Activated CD4-positive, CD25-positive, alpha-beta regulatory T cell treated with anti-CD3 and anti-CD28 coated beads, Interleukin-2, amount 50 U/mL, for 16 hours (primary cell): ENCODE measurements at regions not wholly inside any gene's neighbourhood (a gene's known extent, or its start where the extent isn't known, plus 50 kb on each side); places are given as distances from the start of the nearest gene placed in this dataset.
"Not testable (repeated sequence)": the region's sequence is repeated elsewhere in the genome, so short reads cannot be mapped to it uniquely, and the experiment has no call there.

Source experiments
- DNase-seq: peaks from one replicate; pipeline ENCODE4 v3.0.0-alpha.2; 2020; ENCODE audit warnings: low read depth, low spot score

DNA sequence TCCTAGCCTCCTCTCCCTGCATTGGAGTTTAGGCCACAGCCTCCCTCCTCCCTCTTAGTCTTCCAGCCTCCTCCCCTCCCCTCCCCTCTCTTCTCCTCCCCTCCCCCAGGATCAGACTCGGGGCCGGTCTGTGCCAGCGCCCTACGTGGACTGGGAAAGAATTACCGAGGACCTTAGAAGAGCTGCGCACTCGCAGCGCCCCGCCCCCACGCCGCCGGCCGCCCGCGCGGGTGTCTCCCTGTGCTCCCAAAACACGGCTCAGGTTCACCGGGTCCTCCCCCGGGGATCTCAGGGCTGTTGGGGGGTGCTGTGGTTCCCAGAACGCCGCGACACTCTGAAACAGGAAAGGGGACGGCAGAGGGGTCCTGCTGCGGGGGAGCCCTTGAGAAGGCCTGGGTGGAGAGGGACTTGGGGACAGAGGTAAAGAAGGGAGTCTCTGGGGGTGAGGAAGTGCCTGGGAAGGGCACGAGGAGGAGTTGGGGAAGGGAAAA, 122.3 kb upstream of the TBL1X start:
- DNase-seq = peak; percentile 16

DNA sequence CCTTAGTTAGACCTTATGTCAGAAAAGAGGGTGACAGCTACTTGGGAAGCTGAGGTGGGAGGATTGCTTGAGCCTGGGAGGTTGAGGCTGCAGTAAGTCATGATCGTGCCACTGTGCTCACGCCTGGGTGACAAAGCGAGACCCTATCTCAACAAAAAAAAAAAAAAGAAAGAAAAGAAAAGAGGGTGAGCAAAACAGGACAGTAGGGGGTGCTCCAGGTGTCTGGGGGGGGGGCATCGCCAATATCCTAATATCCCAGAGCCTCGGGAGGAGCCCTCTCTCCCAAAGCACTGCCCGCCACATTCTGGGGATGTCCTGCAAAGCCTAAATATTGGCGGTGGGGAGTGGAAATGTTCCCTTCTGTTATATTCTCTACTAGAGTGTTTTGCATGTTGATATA, 120.9 kb upstream of the TBL1X start:
- DNase-seq = no peak

DNA sequence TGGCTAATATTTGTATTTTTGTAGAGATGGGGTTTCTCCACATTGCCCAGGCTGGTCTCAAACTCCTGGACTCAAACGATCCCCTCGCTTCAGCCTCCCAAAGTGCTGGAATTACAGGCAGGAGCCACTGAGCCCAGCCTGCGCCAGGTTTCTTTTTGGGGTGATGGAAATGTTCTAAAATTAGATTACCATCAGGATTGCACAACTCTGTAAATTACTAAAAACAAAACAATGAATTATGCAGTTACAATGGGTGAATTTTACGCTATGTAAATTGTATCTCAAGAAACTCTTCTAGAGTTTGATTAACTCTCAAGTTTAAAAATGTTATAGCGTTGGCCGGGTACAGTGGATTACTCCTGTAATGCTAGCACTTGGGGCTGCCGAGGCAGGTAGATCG, 118.9 kb upstream of the TBL1X start:
- no peak for DNase-seq

DNA sequence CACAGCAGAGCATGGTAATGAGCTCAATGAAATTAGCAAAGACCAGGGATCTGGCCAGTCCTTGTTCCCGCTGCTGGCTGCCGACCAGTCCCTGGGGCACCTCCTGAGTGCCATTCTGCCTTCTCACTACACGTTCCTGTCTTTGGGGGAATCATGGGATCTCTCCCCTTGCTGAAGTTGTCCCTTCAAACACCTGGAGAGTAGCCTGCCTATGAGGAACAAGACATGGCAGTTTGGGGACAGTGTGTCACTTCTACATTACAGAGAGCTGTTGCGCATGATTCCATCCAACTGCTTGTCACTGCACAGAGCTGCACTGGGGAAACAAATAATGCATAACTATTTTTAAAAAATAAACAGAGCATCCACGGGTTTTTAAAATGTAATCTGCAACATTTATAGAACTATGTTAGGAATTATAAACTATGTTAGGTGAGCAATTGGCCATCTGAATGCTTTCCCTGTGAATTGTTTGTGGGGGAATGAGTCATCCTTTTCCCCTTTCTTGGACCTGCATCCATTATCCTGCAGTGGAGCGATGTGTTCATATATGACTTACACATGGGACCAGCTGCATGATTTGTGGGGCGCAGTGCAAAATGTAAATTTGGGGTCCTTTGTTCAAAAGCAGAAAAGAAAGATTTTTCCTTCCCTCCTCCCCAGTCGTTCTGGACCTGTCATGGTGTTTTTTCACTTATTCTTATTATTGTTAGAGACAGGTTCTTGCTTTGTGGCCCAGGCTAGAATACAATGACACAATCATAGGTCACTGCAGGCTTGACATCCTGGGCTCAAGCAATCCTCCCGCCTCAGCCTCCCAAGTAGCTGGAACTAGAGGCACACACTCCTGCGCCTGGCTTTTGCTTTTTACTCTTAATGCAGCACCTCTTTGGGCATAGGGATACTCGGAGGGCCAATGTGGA, 115.0 kb upstream of the TBL1X start:
- no peak for DNase-seq

DNA sequence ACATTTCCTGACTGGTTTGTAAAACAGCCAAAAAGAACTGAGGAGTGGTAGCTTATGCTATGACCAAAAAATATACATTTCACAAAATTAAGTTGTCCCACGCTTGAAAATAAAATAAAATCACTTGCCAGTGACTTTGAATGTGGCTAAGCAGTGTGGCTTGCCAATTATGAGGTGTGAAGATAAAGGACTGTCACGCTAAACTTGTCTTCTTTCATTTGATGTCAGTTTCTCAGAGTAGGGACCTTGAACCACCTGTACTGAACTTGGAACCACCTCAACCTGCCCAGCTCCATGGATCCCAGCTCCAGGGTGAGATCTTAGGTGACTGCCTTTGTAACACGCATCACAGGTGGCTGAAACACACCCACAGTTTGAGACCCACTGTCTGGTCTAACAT, 113.7 kb upstream of the TBL1X start:
- no peak for DNase-seq

DNA sequence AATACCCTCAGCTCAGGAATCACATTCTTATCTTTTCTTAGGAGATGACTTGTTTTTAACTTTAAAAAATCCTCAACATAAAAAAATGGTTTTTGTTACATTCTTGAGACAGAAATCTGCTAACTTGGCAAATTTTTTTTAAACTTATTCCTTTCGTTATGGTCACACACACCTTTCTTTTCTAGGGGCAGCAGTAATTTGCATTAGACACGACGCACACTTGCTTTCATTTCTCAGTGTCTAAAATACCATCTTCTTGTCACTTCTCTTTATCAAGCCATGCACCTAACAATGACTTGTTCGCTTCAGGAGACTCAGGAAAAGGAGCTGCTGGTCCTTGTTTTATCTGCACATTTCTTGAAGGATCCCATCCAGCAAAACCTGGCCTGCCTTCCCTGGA, 112.6 kb upstream of the TBL1X start:
- DNase-seq = no peak

DNA sequence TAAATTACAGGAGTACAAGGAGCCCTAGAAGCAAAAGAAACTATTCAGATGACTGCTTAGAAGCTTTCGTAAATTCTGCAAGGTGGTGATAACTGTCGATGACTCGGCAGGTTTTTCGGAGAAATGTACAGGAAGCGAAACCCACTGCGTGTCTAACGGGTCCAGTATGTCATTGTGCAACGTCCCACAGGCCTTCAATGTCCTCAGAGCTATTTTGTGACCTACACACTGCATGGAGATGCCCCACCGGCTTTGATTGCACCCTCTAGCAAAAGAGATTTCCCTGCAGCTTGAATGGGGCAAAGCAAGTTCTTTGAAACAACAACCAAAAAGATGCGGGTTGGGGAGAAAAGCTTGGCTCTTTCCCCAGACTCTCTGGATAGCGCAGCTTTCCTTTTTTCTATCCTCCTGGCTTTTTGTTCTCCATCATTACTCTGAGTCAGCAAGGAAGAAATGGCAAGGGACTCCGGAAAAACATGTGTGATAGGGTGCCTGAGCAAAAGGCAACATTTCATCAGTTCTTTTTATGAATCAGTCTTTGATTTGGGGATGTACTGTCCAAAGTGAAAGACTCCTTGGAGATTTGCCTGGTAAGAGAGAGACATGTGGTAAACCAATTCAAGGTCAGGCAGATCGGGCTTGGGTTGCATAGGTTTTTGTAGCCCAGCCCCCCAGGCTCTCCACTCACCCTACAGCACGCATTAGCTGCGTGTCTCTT, 112.0 kb upstream of the TBL1X start:
- DNase-seq = no peak

DNA sequence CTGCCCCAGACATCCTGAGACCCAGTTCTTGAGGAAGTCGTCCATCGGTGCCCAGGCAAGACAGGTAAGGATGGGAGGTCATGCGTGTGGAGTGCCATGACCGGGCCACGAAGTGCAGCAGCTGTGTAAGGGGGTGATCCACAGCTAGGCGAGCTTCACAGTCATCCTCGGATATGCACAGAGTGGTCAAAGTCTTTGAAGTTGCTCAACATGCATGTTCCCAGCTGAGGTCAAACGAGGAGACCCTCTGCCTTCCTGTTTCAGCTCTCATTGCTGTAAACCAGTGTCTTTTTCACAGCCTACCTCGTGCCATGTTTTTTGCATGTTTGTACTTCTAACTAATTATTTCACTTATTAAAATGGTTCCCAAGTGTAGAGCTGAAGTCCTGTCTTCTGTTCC, 109.9 kb upstream of the TBL1X start:
- DNase-seq = no peak

DNA sequence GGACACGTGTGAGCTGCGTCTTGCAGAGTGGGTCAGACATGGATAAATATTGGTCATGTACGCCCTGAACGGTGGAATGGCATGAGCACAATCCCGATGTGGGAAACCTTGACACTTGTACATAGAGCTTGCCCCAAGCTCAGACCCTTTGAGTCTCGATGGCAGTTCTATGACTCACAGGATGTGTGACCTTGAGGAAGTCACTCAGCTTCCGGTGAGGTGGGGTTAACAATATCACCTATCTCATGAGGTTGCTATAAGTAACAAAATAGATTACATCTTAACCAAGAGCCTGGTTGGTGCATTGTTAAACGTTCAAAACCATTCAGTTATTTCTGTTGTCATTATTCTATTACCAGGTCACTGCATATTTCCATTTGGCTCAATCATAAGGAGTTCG, 109.1 kb upstream of the TBL1X start:
- DNase-seq = no peak

DNA sequence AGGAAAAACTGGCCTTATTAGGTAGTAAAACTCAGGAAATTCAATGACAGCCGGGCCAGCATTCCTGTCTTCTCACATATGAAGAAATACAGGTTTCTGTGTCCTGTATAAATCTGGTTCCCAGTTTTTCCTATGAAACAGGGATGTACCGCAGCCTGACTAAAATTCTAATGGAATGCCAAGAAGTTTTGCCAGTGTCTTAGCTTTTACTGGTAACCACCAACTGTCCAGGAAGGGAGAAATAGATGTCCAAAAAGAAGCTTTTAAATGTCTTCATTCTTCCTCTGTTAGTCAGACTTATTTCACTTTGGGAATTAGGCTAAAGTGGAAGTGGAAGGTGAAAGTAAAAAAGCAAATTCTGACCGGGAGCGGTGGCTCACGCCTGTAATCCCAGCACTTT, 108.0 kb upstream of the TBL1X start:
- no peak for DNase-seq

DNA sequence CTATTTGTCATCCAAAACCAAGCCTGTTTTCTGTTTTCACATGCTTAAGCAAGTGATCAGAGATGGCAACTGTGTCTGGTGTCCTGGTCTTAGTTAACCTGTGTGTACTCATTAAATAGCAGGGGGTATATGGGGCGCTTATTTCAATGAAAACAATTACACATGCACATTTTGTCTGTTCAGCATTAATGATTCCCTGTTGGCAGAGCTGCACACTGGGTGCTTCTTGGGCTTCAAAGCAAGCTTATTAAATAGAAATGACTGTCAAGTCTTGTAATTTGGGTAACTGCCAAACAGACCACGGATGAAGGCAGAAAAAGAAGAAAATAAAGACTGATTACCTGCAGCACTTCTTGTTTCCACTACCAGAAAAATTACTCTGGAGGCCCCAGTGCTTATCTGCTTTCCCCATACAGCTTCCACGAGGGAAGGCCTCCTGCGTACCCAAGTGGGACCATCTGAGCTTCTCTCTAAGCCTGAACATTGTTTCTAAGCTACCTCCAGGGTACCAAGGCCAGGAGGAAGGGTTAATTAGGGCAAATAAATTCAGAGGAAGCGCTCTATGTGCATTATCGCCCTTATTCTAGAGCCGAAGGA, 107.2 kb upstream of the TBL1X start:
- no peak for DNase-seq

DNA sequence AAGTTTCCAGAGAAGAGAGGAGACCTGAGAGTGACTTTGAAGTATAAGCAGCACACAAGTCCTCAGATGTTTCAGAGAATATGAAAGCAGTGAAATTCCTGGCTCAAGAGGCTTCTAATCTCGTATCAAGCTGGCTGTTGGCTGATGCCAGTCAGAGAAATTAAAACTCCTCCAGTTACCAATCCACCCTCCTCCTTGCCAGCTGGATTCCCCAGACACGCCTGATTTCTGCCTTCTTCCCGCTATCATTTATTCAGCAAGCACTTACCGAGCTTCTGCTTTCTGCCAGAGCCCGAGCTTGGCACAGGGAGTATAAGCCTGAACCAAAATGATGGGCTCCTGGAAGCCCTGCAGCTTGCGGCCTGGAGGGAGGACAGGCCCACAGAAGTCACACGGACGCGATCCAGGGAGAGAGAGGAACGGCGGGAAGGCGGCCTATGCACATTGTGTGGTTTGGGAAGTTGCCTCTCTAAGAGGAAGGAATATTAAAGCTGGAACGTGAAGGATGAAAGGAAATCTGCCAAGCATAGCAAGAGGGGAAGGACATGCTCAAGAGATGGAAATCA, 102.4 kb upstream of the TBL1X start:
- no peak for DNase-seq

DNA sequence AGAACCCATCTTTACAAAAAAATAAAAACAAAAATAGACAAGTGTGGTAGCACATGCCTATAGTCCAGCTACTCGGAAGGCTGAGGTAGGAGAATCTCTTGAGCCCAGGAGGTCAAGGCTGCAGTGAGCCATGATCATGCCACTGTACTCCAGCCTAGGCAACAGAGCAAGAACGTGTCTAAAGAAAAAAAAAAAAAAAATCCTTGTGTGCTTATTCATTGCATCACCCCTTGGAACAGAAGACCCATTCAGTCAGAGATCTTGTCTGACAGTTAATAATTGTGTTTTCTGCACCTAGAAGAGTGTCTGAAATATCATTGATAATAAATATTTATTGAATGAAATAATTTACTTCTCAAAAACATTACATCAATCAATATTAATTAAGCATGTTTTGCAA, 97.4 kb upstream of the TBL1X start:
- no peak for DNase-seq

DNA sequence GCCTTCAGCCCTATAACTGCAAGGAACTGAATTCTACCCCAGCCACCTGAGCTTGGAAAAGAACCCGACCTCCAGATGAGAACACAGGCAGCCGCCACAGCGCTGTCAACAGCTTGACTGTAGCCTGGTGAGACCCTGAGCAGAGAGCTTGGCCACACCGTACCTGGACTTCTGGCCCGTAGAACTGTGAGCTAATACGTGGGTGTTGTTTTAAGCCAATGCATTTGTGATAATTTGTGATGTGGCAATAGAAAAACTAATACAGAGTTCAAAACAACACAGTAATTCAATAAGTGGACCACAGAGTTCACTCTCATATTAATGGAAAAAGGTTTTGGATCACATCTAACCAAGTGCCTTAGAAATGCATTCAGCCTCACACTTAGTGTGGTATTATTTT, 96.6 kb upstream of the TBL1X start:
- DNase-seq = no peak

DNA sequence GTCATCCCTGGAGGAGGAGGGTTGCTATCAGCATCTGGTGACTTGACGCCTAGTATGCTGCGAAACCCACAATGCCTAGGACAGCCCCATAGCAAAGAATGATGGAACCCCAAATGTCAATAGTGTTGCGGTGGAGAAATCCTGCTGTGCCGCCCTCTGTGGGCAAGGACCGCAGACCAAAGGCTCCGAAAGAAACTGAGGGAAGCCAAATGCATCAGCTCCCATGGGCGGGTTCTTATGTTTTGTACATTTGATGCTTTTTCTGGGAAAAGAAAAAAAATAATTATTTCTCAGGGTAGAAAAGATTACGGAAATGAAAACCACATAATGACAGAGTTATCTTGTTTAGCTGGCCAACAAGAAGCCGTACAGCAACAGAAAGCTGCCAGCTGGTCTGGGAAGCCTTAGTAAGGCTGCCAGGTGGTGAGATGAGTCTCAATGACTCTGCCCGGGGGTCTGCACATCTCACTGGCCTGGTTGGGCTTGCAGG, 95.0 kb upstream of the TBL1X start:
- DNase-seq = no peak

DNA sequence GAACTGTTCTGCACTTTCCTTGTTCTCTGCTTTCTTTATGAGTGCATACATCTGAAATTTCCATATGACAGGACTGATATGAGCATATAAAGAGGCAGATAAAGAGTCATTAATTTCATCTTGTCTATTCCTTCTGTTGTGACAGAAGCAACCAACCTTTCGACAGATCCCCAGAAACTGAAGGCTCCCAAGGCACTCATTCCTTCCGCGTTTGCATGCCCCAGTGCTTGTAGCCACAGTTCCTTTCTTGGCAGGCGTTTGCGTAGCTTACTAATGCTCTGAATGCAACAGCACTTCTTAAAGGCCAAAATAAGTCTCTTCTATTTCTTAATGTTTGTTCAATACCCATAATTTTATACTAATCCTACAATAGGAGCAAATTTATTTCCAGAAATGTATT, 94.0 kb upstream of the TBL1X start:
- no peak for DNase-seq

DNA sequence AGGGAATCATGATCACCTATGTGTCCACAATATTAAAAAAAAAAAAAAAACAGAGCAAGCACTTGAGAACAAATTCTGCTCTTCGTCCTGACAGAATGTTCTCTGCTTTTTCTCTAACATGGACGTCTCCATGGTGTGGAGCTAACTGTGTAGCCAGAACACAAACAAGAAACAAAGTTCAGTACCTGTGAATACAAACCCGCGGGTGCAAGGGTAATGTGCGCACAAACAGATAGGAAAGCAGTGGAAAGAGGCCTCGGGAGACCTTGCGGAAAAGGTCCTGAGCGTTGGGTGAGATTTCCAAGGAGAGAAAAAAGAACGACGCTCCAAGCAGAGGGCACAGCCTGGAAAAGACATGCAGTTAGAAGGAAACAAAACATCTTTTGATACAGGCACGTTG, 92.0 kb upstream of the TBL1X start:
- DNase-seq = no peak

DNA sequence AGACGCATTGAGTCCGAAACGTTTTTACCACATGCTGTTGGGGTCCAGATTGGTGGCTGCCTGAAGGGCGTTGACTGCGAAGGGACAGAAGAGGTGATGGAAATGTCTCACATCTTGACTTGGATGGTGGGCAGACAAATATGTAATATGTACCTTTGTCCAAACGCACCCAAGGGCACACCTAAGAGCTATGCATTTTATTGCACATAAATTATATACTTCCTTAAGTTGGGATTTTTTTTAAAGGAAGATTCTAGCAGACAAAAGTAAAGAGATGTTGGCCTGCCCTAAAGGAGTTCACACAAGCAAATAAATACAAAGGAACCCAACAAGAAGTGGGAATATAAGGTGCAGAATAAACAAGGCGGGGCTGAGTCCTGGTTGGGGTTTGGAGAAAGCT, 91.1 kb upstream of the TBL1X start:
- DNase-seq = no peak

DNA sequence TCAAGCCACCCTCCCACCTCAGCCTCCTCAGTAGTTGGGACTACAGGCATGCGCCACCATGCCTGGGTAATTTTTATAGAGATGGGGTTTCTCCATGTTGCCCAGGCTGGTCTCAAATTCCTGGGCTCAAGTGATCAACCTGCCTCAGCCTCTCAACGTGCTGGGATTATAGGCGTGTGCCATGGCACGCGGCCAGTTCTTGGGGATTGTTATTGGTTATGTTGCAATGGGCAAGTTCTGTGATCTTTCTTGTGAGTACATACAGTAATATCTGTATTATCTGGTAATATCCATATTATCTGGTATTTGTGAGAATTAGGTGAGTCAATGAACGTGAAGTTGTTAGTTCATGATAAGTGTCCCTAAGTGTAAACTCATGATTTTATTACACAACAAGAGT, 90.3 kb upstream of the TBL1X start:
- DNase-seq = no peak

DNA sequence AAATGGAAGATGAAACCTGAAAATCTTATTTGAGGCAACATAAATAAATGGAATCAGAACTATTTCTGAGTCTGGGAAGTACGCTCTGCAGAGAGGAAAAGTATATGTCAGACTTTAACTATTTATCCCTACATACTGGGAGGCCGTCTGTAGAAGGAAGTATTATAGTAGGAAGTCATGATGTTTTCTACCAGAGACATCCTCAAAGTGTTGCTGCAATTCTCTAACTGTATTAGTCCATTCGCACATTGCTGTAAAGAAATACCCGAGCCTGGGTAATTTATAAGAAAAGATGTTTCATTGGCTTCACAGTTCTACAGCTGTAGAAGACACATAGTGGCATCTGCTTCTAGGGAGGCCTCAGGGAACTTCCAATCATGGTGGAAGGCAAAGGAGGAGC, 88.7 kb upstream of the TBL1X start:
- no peak for DNase-seq

DNA sequence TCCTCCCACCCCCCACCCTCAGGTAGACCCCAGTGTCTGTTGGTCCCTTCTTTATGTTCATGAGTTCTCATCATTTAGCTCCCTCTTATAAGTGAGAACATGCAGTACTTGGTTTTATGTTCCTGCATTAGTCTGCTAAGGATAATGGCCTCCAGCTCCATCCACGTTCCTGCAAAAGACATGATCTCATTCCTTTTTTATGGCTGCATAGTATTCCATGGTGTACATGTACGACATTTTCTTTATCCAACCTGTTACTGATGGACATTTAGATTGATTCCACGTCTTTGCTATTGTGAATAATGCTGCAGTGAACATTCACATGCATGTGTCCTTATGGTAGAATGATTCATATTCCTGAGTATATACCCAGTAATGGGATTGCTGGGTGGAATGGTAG, 87.6 kb upstream of the TBL1X start:
- not testable (repeated sequence) for DNase-seq
